ENCODE measurements at regions not wholly inside any gene's neighbourhood (a gene's known extent, or its start where the extent isn't known, plus 50 kb on each side); places are given as distances from the start of the nearest gene placed in this dataset.

GRCh38 chr18:28504066-28504465 lies 327.1 kb upstream of the CDH2 start:
- intact Hi-C loops (cut with DNase I; ENCODE audit: low total_unique reads) = no loop called here
- TF ChIP-seq CTCF (IDR thresholded peaks at IDR 0.05) = no peak
- TF ChIP-seq POLR2A (IDR thresholded peaks at IDR 0.05) = no peak
- no peak overlapping the region for H3K4me3 ChIP-seq (ENCODE audit: low read depth, poor library complexity, severe bottlenecking)
- WGBS, 2 donors = 70 to 81% methylated on average over 4 of the region's 4 CpGs
- DNase-seq (ENCODE audit: low spot score in 2 of 2) = no peak

GRCh38 chr18:28494151-28494550 lies 317.2 kb upstream of the CDH2 start:
- no peak for TF ChIP-seq POLR2A (IDR thresholded peaks at IDR 0.05)
- no peak for TF ChIP-seq CTCF (IDR thresholded peaks at IDR 0.05)
- WGBS, 2 donors = 79% methylated on average over 1 of the region's 1 CpG
- H3K4me3 ChIP-seq (ENCODE audit: low read depth, poor library complexity, severe bottlenecking) = no peak overlapping the region
- DNase-seq (ENCODE audit: low spot score in 2 of 2) = no peak
- intact Hi-C loops (cut with DNase I; ENCODE audit: low total_unique reads) = no loop called here

- H3K4me3 ChIP-seq (ENCODE audit: low read depth, poor library complexity, severe bottlenecking) = no peak overlapping the region
- WGBS, 2 donors = 41 to 49% methylated on average over 2 of the region's 2 CpGs
- intact Hi-C loops (cut with DNase I; ENCODE audit: low total_unique reads) = no loop called here
- no peak for TF ChIP-seq POLR2A (IDR thresholded peaks at IDR 0.05)
- no peak for DNase-seq (ENCODE audit: low spot score in 2 of 2)
Observed at GRCh38 chr18:28485918-28486317, 309.0 kb upstream of the CDH2 start.

GRCh38 chr18:28485210-28485801 lies 308.4 kb upstream of the CDH2 start:
- no peak for TF ChIP-seq CTCF (IDR thresholded peaks at IDR 0.05)
- TF ChIP-seq POLR2A (IDR thresholded peaks at IDR 0.05) = no peak
- DNase-seq (ENCODE audit: low spot score in 2 of 2) = no peak
- intact Hi-C loops (cut with DNase I; ENCODE audit: low total_unique reads) = no loop called here
- H3K4me3 ChIP-seq (ENCODE audit: low read depth, poor library complexity, severe bottlenecking) = no peak overlapping the region

GRCh38 chr18:28478531-28478930 lies 301.6 kb upstream of the CDH2 start:
- 48 to 57% methylated on average over 1 of the region's 1 CpG for WGBS, 2 donors
- no peak for TF ChIP-seq CTCF (IDR thresholded peaks at IDR 0.05)
- TF ChIP-seq POLR2A (IDR thresholded peaks at IDR 0.05) = no peak
- no peak overlapping the region for H3K4me3 ChIP-seq (ENCODE audit: low read depth, poor library complexity, severe bottlenecking)
- intact Hi-C loops (cut with DNase I; ENCODE audit: low total_unique reads) = no loop called here
- no peak for DNase-seq (ENCODE audit: low spot score in 2 of 2)

GRCh38 chr18:28476302-28476701 lies 299.4 kb upstream of the CDH2 start:
- intact Hi-C loops (cut with DNase I; ENCODE audit: low total_unique reads) = no loop called here
- DNase-seq (ENCODE audit: low spot score in 2 of 2) = no peak
- TF ChIP-seq CTCF (IDR thresholded peaks at IDR 0.05) (no peak), POLR2A (IDR thresholded peaks at IDR 0.05) (no peak)
- H3K4me3 ChIP-seq (ENCODE audit: low read depth, poor library complexity, severe bottlenecking) = no peak overlapping the region
- 83 to 89% methylated on average over 2 of the region's 2 CpGs for WGBS, 2 donors

Data from lower leg skin (tissue), 4 donors.